DOHH2 (cell line): ENCODE measurements at regions not wholly inside any gene's neighbourhood (a gene's known extent, or its start where the extent isn't known, plus 50 kb on each side); places are given as distances from the start of the nearest gene placed in this dataset.

Experiments used
- EZH2phosphoT487 ChIP-seq: fragments of 200-600 bp; sonication (generic); IDR thresholded peaks from 2 replicates; pipeline ENCODE4 v1.6.1; 2017; ENCODE audit warnings: borderline replicate concordance, mild to moderate bottlenecking, antibody characterized with exemption, low read length, moderate library complexity, mixed read lengths
- TF ChIP-seq, protein P1 (sequence below): fragments of 200-600 bp; sonication (generic); IDR thresholded peaks from one replicate; pipeline ENCODE4 v1.5.1; 2014; ENCODE audit warnings: antibody characterized with exemption, mild to moderate bottlenecking, low read depth, low read length; ENCODE audit not compliant: poor library complexity, severe bottlenecking

DNA sequence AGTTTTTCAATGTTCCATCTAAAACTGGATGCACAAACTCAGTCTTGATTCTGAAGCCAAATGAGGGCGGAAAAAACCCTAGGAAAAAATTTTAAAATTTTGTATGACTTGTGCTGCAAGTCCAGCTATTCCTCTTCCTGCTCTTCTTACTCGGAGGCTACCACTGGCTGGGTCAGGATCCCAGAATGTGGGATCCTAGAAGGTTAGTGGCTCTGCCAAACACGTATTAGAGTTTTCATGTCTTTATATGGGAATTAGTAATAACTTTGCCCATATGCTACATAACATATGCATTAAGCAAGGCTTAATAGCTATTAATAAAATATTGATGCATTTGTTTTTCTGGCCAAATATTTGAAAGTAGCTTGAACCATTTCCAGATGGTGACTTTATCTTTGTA, 458.3 kb downstream of the AGTPBP1 start:
- TF ChIP-seq, protein P1, sequence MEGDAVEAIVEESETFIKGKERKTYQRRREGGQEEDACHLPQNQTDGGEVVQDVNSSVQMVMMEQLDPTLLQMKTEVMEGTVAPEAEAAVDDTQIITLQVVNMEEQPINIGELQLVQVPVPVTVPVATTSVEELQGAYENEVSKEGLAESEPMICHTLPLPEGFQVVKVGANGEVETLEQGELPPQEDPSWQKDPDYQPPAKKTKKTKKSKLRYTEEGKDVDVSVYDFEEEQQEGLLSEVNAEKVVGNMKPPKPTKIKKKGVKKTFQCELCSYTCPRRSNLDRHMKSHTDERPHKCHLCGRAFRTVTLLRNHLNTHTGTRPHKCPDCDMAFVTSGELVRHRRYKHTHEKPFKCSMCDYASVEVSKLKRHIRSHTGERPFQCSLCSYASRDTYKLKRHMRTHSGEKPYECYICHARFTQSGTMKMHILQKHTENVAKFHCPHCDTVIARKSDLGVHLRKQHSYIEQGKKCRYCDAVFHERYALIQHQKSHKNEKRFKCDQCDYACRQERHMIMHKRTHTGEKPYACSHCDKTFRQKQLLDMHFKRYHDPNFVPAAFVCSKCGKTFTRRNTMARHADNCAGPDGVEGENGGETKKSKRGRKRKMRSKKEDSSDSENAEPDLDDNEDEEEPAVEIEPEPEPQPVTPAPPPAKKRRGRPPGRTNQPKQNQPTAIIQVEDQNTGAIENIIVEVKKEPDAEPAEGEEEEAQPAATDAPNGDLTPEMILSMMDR: no peak
- no peak for TF ChIP-seq EZH2phosphoT487
